Ishikawa (cell line): ENCODE measurements at regions not wholly inside any gene's neighbourhood (a gene's known extent, or its start where the extent isn't known, plus 50 kb on each side); places are given as distances from the start of the nearest gene placed in this dataset.

Experiments
- EP300 ChIP-seq: IDR thresholded peaks from 2 replicates; pipeline ENCODE4 v1.6.1; 2012; ENCODE audit warnings: borderline replicate concordance
- TAF1 ChIP-seq: IDR thresholded peaks from 2 replicates; pipeline ENCODE4 v1.6.1; 2012; ENCODE audit warnings: low read depth, mild to moderate bottlenecking
- TF ChIP-seq, protein P1 (sequence below): IDR thresholded peaks from 2 replicates; pipeline ENCODE4 v1.6.1; 2012
- TF ChIP-seq, protein P2 (sequence below): IDR thresholded peaks from 2 replicates; pipeline ENCODE4 v1.6.1; 2012

DNA sequence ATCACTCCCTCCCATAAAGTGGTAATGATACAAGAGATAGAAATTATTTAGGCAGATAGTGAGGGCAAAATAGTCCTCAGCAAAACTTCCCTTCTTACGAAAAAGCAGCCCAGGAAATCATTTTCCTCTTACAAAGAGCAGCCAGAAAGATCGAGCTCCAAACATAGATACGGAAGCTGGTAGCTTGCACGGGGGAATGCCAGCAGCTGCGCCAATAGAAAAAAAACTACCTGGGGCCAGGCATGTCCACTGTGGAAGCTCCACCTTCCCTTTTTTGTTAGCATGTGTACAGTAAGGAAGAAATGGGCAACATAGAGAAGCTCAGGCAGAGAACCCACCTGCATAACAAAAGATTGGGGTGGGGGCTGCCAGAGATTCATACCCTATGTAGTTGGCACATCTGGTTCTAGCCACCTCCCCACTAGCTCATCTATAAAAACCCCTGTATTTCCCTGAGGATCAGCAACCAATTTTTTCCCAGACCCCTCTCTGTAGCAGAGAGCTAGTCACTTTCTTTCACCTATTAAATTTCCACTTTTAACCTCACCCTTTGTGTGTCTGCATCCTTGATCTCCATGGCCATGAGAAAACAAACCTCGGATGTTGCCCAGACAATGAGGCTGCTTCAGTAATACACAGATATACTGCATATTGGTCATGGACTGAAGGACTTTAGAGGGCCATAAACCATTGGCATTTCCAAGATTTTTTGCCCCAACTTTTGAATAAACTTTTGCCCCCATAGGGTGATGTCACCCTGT, 52.1 kb downstream of the SOD2 start:
- TF ChIP-seq EP300 (no peak), TAF1 (no peak)
- TF ChIP-seq, protein P1, sequence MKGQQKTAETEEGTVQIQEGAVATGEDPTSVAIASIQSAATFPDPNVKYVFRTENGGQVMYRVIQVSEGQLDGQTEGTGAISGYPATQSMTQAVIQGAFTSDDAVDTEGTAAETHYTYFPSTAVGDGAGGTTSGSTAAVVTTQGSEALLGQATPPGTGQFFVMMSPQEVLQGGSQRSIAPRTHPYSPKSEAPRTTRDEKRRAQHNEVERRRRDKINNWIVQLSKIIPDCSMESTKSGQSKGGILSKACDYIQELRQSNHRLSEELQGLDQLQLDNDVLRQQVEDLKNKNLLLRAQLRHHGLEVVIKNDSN, result no peak
- TF ChIP-seq, protein P2, sequence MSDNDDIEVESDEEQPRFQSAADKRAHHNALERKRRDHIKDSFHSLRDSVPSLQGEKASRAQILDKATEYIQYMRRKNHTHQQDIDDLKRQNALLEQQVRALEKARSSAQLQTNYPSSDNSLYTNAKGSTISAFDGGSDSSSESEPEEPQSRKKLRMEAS, result no peak
